CD4-positive, alpha-beta T cell (primary cell): ENCODE measurements at regions not wholly inside any gene's neighbourhood (a gene's known extent, or its start where the extent isn't known, plus 50 kb on each side); places are given as distances from the start of the nearest gene placed in this dataset.

Experiments
- ATAC-seq: fragments of 200-7000 bp; cut with Tn5 transposase; one replicate; pipeline ENCODE4 v1.10.0; 2022; ENCODE audit warnings: mild to moderate bottlenecking; ENCODE audit not compliant: poor library complexity
- CTCF ChIA-PET: fragments of 350-600 bp; sonication (Branson Sonifier 250); formaldehyde crosslinking; loops from one replicate; lab custom pipeline; 2021; ENCODE audit warnings: antibody characterized with exemption, inconsistent platforms; lab: Charles Lee
- POLR2A ChIA-PET: fragments of 350-600 bp; sonication (Branson Sonifier 250); formaldehyde crosslinking; loops from one replicate; lab custom pipeline; 2021; ENCODE audit warnings: antibody characterized with exemption, inconsistent platforms; lab: Charles Lee
- DNase-seq, 14 experiments: peaks; one replicate each; pipeline ENCODE4 v3.0.0-alpha.2; 2013 to 2020; ENCODE audit warnings: mixed read lengths in 2 of 14
- H3K27ac ChIP-seq, 2 donors: one replicate each; pipeline versions ENCODE4 v1.5.1 to v1.7.0; 2013; ENCODE audit warnings: low read length in 2 of 2, low read depth in 1 of 2, mild to moderate bottlenecking in 1 of 2
- H3K27me3 ChIP-seq, 2 experiments: 1 replicate in 1 of 2; 2 replicates in 1 of 2; pipeline versions ENCODE4 v1.6.1 to v1.7.0; 2013; ENCODE audit warnings: low read length in 2 of 2, control low read depth in 1 of 2, mild to moderate bottlenecking in 1 of 2, moderate library complexity in 1 of 2; ENCODE audit not compliant: insufficient read depth in 2 of 2, control insufficient read depth in 1 of 2
- H3K36me3 ChIP-seq: one replicate; pipeline ENCODE4 v1.6.1; 2013; ENCODE audit warnings: low read length, control low read depth; ENCODE audit not compliant: insufficient read depth
- H3K4me1 ChIP-seq: one replicate; pipeline ENCODE4 v1.6.1; 2013; ENCODE audit warnings: low read length, control low read depth; ENCODE audit not compliant: insufficient read depth
- H3K4me3 ChIP-seq: one replicate; pipeline ENCODE4 v1.5.1; 2013; ENCODE audit warnings: mild to moderate bottlenecking, low read length, moderate library complexity
- H3K9me3 ChIP-seq, 2 experiments: 1 replicate in 1 of 2; 2 replicates in 1 of 2; pipeline versions ENCODE4 v1.6.1 to v1.7.0; 2013; ENCODE audit warnings: low read length in 2 of 2, mild to moderate bottlenecking in 2 of 2, control low read depth in 1 of 2, moderate library complexity in 1 of 2; ENCODE audit not compliant: control insufficient read depth in 1 of 2, insufficient read depth in 1 of 2
- H3K27ac Mint-ChIP-seq: one replicate; pipeline ENCODE4 v1.8.0; 2020; ENCODE audit warnings: mixed read lengths
- H3K27me3 Mint-ChIP-seq: one replicate; pipeline ENCODE4 v1.8.0; 2021; ENCODE audit warnings: mixed read lengths
- H3K36me3 Mint-ChIP-seq: one replicate; pipeline ENCODE4 v1.8.0; 2021; ENCODE audit warnings: low read depth, mixed read lengths
- H3K4me1 Mint-ChIP-seq: one replicate; pipeline ENCODE4 v1.8.0; 2021; ENCODE audit warnings: low read depth, mixed read lengths
- H3K4me3 Mint-ChIP-seq: one replicate; pipeline ENCODE4 v1.8.0; 2020; ENCODE audit warnings: mild to moderate bottlenecking, mixed read lengths
- H3K9me3 Mint-ChIP-seq: one replicate; pipeline ENCODE4 v1.8.0; 2020; ENCODE audit warnings: mixed read lengths
- CTCF ChIP-seq: fragments of 200-600 bp; IDR thresholded peaks from one replicate; pipeline ENCODE4 v1.8.0; 2022; ENCODE audit warnings: antibody characterized with exemption, mild to moderate bottlenecking
- intact Hi-C, 2 experiments: fragments of 100-400 bp; cut with DNase I in 1 of 2; cut with micrococcal nuclease in 1 of 2; formaldehyde crosslinking; loops; one replicate each; pipeline versions ENCODE4 v1.15.1 to v1.9.0; 2023 to 2025; cut with DNase I, micrococcal nuclease

- Mint-ChIP-seq H3K27ac (no peak overlapping the region), H3K27me3 (peaks cover 5% of the 10 kb centered on the region), H3K4me1 (no peaks in the 10 kb centered on the region), H3K9me3 (peaks cover 2% of the 10 kb centered on the region), H3K4me3 (no peak overlapping the region), H3K36me3 (no peaks in the 10 kb centered on the region)
- Histone ChIP-seq H3K27me3 (no peaks in the 10 kb centered on the region), H3K27ac (no peak overlapping the region), H3K4me3 (no peak overlapping the region), H3K36me3 (no peaks in the 10 kb centered on the region), H3K9me3 (peaks cover 0 to 11% of the 10 kb centered on the region in 2 experiments), H3K4me1 (no peaks in the 10 kb centered on the region)
- POLR2A ChIA-PET, result no interaction called here
- intact Hi-C loops, result no loop called here
- ATAC-seq (no peak), DNase-seq (no peak)
- no peak for TF ChIP-seq CTCF
- CTCF ChIA-PET, result no interaction called here
Measured at GRCh38 chr16:13478991-13479390, 441.0 kb upstream of the ERCC4 start.

GRCh38 chr16:13479549-13479948, 440.4 kb upstream of the ERCC4 start:
- intact Hi-C loops, result no loop called here
- POLR2A ChIA-PET, result no interaction called here

GRCh38 chr16:13480801-13481200, 439.2 kb upstream of the ERCC4 start:
- peaks cover 6% of the 10 kb centered on the region for H3K9me3 Mint-ChIP-seq
- H3K4me1 ChIP-seq, result no peaks in the 10 kb centered on the region
- H3K36me3 ChIP-seq, result no peaks in the 10 kb centered on the region
- ATAC-seq (no peak), DNase-seq (no peak)
- ChIA-PET POLR2A (no interaction called here), CTCF (no interaction called here)
- no peaks in the 10 kb centered on the region for H3K4me1 Mint-ChIP-seq
- H3K27ac ChIP-seq, result no peak overlapping the region
- TF ChIP-seq CTCF, result no peak
- H3K27me3 ChIP-seq, result no peaks in the 10 kb centered on the region
- no peak overlapping the region for H3K4me3 ChIP-seq
- intact Hi-C loops, result no loop called here
- H3K27me3 Mint-ChIP-seq, result peaks cover 5% of the 10 kb centered on the region
- H3K27ac Mint-ChIP-seq, result no peak overlapping the region
- H3K9me3 ChIP-seq, result peaks cover 0 to 11% of the 10 kb centered on the region in 2 experiments
- no peak overlapping the region for H3K4me3 Mint-ChIP-seq
- no peaks in the 10 kb centered on the region for H3K36me3 Mint-ChIP-seq

More at GRCh38 chr16:13479549-13479948, 440.4 kb upstream of the ERCC4 start:
- H3K27me3 Mint-ChIP-seq, result peaks cover 5% of the 10 kb centered on the region
- ATAC-seq (no peak), DNase-seq (no peak)
- Histone ChIP-seq H3K4me3 (no peak overlapping the region), H3K36me3 (no peaks in the 10 kb centered on the region), H3K4me1 (no peaks in the 10 kb centered on the region), H3K27ac (no peak overlapping the region), H3K9me3 (peaks cover 0 to 11% of the 10 kb centered on the region in 2 experiments), H3K27me3 (no peaks in the 10 kb centered on the region)
- no peak overlapping the region for H3K27ac Mint-ChIP-seq
- CTCF ChIA-PET, result no interaction called here
- no peak for TF ChIP-seq CTCF
- H3K4me3 Mint-ChIP-seq, result no peak overlapping the region
- H3K36me3 Mint-ChIP-seq, result no peaks in the 10 kb centered on the region
- H3K4me1 Mint-ChIP-seq, result no peaks in the 10 kb centered on the region
- H3K9me3 Mint-ChIP-seq, result no peaks in the 10 kb centered on the region
